HEK293 (cell line): ENCODE measurements at regions not wholly inside any gene's neighbourhood (a gene's known extent, or its start where the extent isn't known, plus 50 kb on each side); places are given as distances from the start of the nearest gene placed in this dataset.

Experiments
- CTCF ChIP-seq: fragments of 450-650 bp; formaldehyde crosslinking; IDR thresholded peaks from 2 replicates; pipeline ENCODE4 v1.5.1; 2016; ENCODE audit warnings: missing biosample characterization, missing genetic modification characterization
- KLF1 ChIP-seq: fragments of 450-650 bp; formaldehyde crosslinking; IDR thresholded peaks from 2 replicates; pipeline ENCODE4 v1.5.1; 2016; ENCODE audit warnings: missing biosample characterization, missing genetic modification characterization
- REPIN1 ChIP-seq: fragments of 450-650 bp; formaldehyde crosslinking; IDR thresholded peaks from 2 replicates; pipeline ENCODE4 v1.5.1; 2017; ENCODE audit warnings: missing biosample characterization, missing genetic modification characterization, low read depth
- YY1 ChIP-seq: fragments of 450-650 bp; formaldehyde crosslinking; IDR thresholded peaks from 2 replicates; pipeline ENCODE4 v1.5.1; 2018; ENCODE audit warnings: missing biosample characterization, missing genetic modification characterization
- ZBTB21 ChIP-seq: fragments of 450-650 bp; formaldehyde crosslinking; IDR thresholded peaks from 2 replicates; pipeline ENCODE4 v1.5.1; 2017; ENCODE audit warnings: missing biosample characterization, missing genetic modification characterization
- ZNF629 ChIP-seq: fragments of 450-650 bp; formaldehyde crosslinking; IDR thresholded peaks from 2 replicates; pipeline ENCODE4 v1.5.1; 2017; ENCODE audit warnings: missing biosample characterization, missing genetic modification characterization
- ZNF639 ChIP-seq: fragments of 450-650 bp; formaldehyde crosslinking; IDR thresholded peaks from 2 replicates; pipeline ENCODE4 v1.5.1; 2016; ENCODE audit warnings: missing biosample characterization, missing genetic modification characterization

DNA sequence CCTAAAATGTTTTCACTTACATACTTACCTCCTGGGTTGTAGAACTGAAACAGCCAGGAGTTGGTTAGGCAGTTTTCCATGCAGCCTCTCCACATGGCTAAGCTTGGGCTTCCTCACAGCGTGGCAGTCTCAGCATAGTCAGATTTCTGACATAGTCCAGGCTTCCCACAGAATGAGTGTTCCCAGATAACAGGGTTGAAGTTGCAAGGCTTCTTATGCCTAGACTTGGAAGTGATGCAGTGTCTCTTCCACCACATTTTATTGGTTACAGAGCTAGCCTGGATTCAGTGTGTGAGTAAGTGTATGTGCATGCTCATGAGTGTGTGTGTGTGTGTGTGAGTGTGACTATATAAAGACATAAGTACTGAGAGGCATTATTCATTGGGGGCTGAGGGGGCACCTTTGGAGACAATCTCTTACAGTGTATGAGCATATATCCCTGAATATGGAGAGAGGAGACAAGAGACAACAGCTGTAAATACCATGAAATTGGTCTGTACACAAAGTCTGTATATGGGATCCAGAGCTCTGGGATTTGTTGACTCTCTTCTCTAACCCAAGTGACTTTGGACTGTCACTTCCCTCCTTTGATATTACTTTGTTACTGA lies 78.1 kb downstream of the ZNF621 start:
- TF ChIP-seq CTCF (tag by site-specific recombination) (no peak), ZBTB21 (no peak), ZNF639 (tag by site-specific recombination) (no peak), KLF1 (tag by site-specific recombination) (no peak), ZNF629 (tag by site-specific recombination) (no peak), YY1 (no peak), REPIN1 (no peak)
